IMR-90 (cell line): ENCODE measurements at regions not wholly inside any gene's neighbourhood (a gene's known extent, or its start where the extent isn't known, plus 50 kb on each side); places are given as distances from the start of the nearest gene placed in this dataset.

Experiments
- ATAC-seq: fragments of 200-7000 bp; cut with Tn5 transposase; 2 replicates; pipeline ENCODE4 v1.9.1; 2020; ENCODE audit warnings: low read depth, mild to moderate bottlenecking, moderate library complexity
- BruUV-seq: library from RNA; stranded (reverse); fragments of 400-500 nt; replicated peaks from 2 replicates; lab custom pipeline; 2021; lab: Mats Ljungman, UMichigan
- CTCF ChIA-PET: fragments of 300-600 bp; formaldehyde crosslinking; extraction: SDS; loops from one replicate; lab custom pipeline; 2021; ENCODE audit warnings: antibody characterized with exemption; lab: Yijun Ruan, JAX
- POLR2A ChIA-PET: fragments of 300-600 bp; sonication (Branson Sonifier 250); formaldehyde crosslinking; loops from one replicate; lab custom pipeline; 2022; ENCODE audit warnings: antibody characterized with exemption; ENCODE audit not compliant: unreplicated experiment; lab: Charles Lee
- DNase-seq: peaks from one replicate; pipeline ENCODE4 v3.0.0; 2013
- H2AFZ ChIP-seq: replicated peaks from 2 replicates; pipeline ENCODE3; 2013; ENCODE audit warnings: low read length, mild to moderate bottlenecking; ENCODE audit not compliant: poor library complexity
- H2AK5ac ChIP-seq: 2 replicates; pipeline ENCODE4 v1.6.1; 2013; ENCODE audit warnings: low read depth, low read length, inconsistent platforms
- H2AK9ac ChIP-seq: replicated peaks from 2 replicates; pipeline ENCODE3; 2013; ENCODE audit warnings: mild to moderate bottlenecking, low read depth, low read length, moderate library complexity; ENCODE audit not compliant: poor library complexity
- H2BK120ac ChIP-seq: 2 replicates; pipeline ENCODE4 v1.6.1; 2013; ENCODE audit warnings: low read depth, low read length, inconsistent platforms
- H2BK15ac ChIP-seq: 3 replicates; pipeline ENCODE4 v1.6.1; 2013; ENCODE audit warnings: low read depth, low read length, inconsistent platforms
- H2BK20ac ChIP-seq: 2 replicates; pipeline ENCODE4 v1.6.1; 2013; ENCODE audit warnings: low read depth, mild to moderate bottlenecking, inconsistent platforms, low read length, moderate library complexity
- H2BK5ac ChIP-seq: 2 replicates; pipeline ENCODE4 v1.6.1; 2013; ENCODE audit warnings: mild to moderate bottlenecking, low read depth, low read length, inconsistent platforms; ENCODE audit not compliant: poor library complexity, severe bottlenecking
- H3K14ac ChIP-seq: replicated peaks from 2 replicates; pipeline ENCODE4 v1.6.1; 2013; ENCODE audit warnings: low read depth, low read length, inconsistent platforms
- H3K18ac ChIP-seq: 2 replicates; pipeline ENCODE4 v1.6.1; 2013; ENCODE audit warnings: low read depth, low read length, control low read depth
- H3K23ac ChIP-seq: 2 replicates; pipeline ENCODE4 v1.6.1; 2013; ENCODE audit warnings: low read depth, low read length, inconsistent platforms
- H3K27ac ChIP-seq: 2 replicates; pipeline ENCODE4 v1.5.1; 2013; ENCODE audit warnings: mild to moderate bottlenecking, control low read depth, low read length; ENCODE audit not compliant: insufficient read depth
- H3K27me3 ChIP-seq: 2 replicates; pipeline ENCODE4 v1.6.1; 2013; ENCODE audit warnings: low read length; ENCODE audit not compliant: control insufficient read depth, insufficient read depth
- H3K36me3 ChIP-seq: 2 replicates; pipeline ENCODE4 v1.6.1; 2013; ENCODE audit warnings: low read length, mixed read lengths; ENCODE audit not compliant: control insufficient read depth, insufficient read depth
- H3K4ac ChIP-seq: 2 replicates; pipeline ENCODE4 v1.6.1; 2013; ENCODE audit warnings: low read depth, low read length, inconsistent platforms
- H3K4me1 ChIP-seq: 2 replicates; pipeline ENCODE4 v1.6.1; 2013; ENCODE audit warnings: low read length, mixed read lengths; ENCODE audit not compliant: control insufficient read depth, insufficient read depth
- H3K4me2 ChIP-seq: 2 replicates; pipeline ENCODE4 v1.6.1; 2013; ENCODE audit warnings: low read depth, mild to moderate bottlenecking, control low read depth, low read length, moderate library complexity
- H3K4me3 ChIP-seq: 2 replicates; pipeline ENCODE4 v1.5.1; 2013; ENCODE audit warnings: low read depth, mild to moderate bottlenecking, control low read depth, low read length, moderate library complexity; ENCODE audit not compliant: insufficient read depth
- H3K56ac ChIP-seq: 2 replicates; pipeline ENCODE4 v1.6.1; 2013; ENCODE audit warnings: low read length, inconsistent platforms; ENCODE audit not compliant: insufficient read depth; ENCODE audit errors: extremely low read depth
- H3K79me1 ChIP-seq, 2 experiments: 2 replicates each; pipeline ENCODE4 v1.6.1; 2013; ENCODE audit warnings: low read length in 2 of 2, inconsistent platforms in 1 of 2, low read depth in 1 of 2
- H3K9ac ChIP-seq: 2 replicates; pipeline ENCODE4 v1.6.1; 2013; ENCODE audit warnings: low read depth, low read length, control low read depth
- H3K9me1 ChIP-seq: 2 replicates; pipeline ENCODE4 v1.6.1; 2013; ENCODE audit warnings: low read length, inconsistent platforms; ENCODE audit not compliant: insufficient read depth
- H3K9me3 ChIP-seq: 2 replicates; pipeline ENCODE4 v1.6.1; 2013; ENCODE audit warnings: low read length; ENCODE audit not compliant: control insufficient read depth, insufficient read depth
- H4K20me1 ChIP-seq: 2 replicates; pipeline ENCODE4 v1.6.1; 2013; ENCODE audit warnings: low read length, inconsistent platforms; ENCODE audit not compliant: insufficient read depth
- H4K5ac ChIP-seq: 2 replicates; pipeline ENCODE4 v1.6.1; 2013; ENCODE audit warnings: mild to moderate bottlenecking, low read depth, low read length, control low read depth
- H4K8ac ChIP-seq, 2 experiments: 2 replicates each; pipeline ENCODE4 v1.6.1; 2013; ENCODE audit warnings: low read depth in 2 of 2, low read length in 2 of 2, control low read depth in 1 of 2, inconsistent platforms in 1 of 2
- H4K91ac ChIP-seq: 2 replicates; pipeline ENCODE4 v1.6.1; 2013; ENCODE audit warnings: low read depth, low read length, inconsistent platforms; ENCODE audit not compliant: insufficient read depth
- BHLHE40 ChIP-seq: fragments of 150-350 bp; IDR thresholded peaks from 2 replicates; pipeline ENCODE4 v1.6.1; 2016; ENCODE audit warnings: mild to moderate bottlenecking, low read depth, low read length
- CEBPB ChIP-seq: IDR thresholded peaks from 2 replicates; pipeline ENCODE4 v1.6.1; 2012; ENCODE audit warnings: low read depth, low read length, improper control_type of control experiment
- CHD1 ChIP-seq: IDR thresholded peaks from 2 replicates; pipeline ENCODE4 v1.6.1; 2012; ENCODE audit warnings: low read depth, low read length, improper control_type of control experiment
- CTCF ChIP-seq: conservative IDR thresholded peaks from 2 replicates; pipeline ENCODE4 v1.5.1; 2012; ENCODE audit warnings: mild to moderate bottlenecking, low read depth, low read length, improper control_type of control experiment
- ELK1 ChIP-seq: fragments of 150-350 bp; IDR thresholded peaks from 2 replicates; pipeline ENCODE4 v1.6.1; 2016; ENCODE audit warnings: low read depth, mild to moderate bottlenecking, low read length, moderate library complexity, borderline replicate concordance
- FOS ChIP-seq: fragments of 150-350 bp; IDR thresholded peaks from 2 replicates; pipeline ENCODE4 v1.6.1; 2016; ENCODE audit warnings: low read depth, low read length
- MAFK ChIP-seq: IDR thresholded peaks from 2 replicates; pipeline ENCODE4 v1.6.1; 2012; ENCODE audit warnings: low read depth, low read length, improper control_type of control experiment
- MAZ ChIP-seq: IDR thresholded peaks from 2 replicates; pipeline ENCODE4 v1.6.1; 2012; ENCODE audit warnings: low read depth, mild to moderate bottlenecking, low read length, improper control_type of control experiment, moderate library complexity, borderline replicate concordance
- MXI1 ChIP-seq: IDR thresholded peaks from 2 replicates; pipeline ENCODE4 v1.6.1; 2012; ENCODE audit warnings: low read depth, mild to moderate bottlenecking, low read length, moderate library complexity, borderline replicate concordance
- NFE2L2 ChIP-seq: fragments of 150-350 bp; IDR thresholded peaks from 2 replicates; pipeline ENCODE4 v1.6.1; 2016; ENCODE audit warnings: low read depth, mild to moderate bottlenecking, low read length
- POLR2A ChIP-seq: IDR thresholded peaks from 2 replicates; pipeline ENCODE4 v1.6.1; 2012; ENCODE audit warnings: mild to moderate bottlenecking, low read depth, low read length
- RAD21 ChIP-seq: IDR thresholded peaks from 2 replicates; pipeline ENCODE4 v1.6.1; 2012; ENCODE audit warnings: low read length, improper control_type of control experiment
- RCOR1 ChIP-seq: IDR thresholded peaks from 2 replicates; pipeline ENCODE4 v1.6.1; 2012; ENCODE audit warnings: mild to moderate bottlenecking, low read length, improper control_type of control experiment; ENCODE audit not compliant: insufficient replicate concordance
- RFX5 ChIP-seq: IDR thresholded peaks from 2 replicates; pipeline ENCODE4 v1.8.0; 2012; ENCODE audit warnings: low read depth, mild to moderate bottlenecking, low read length, moderate library complexity
- SMC3 ChIP-seq: fragments of 150-350 bp; IDR thresholded peaks from 2 replicates; pipeline ENCODE4 v1.6.1; 2016; ENCODE audit warnings: low read depth, mild to moderate bottlenecking, antibody characterized with exemption, low read length, moderate library complexity
- USF2 ChIP-seq: fragments of 150-350 bp; IDR thresholded peaks from 2 replicates; pipeline ENCODE4 v1.6.1; 2017; ENCODE audit warnings: mild to moderate bottlenecking, antibody characterized with exemption, low read length, low read depth
- WGBS, 2 experiments: methylation state at CpG; one replicate each; pipeline versions ENCODE4 v1.1.5 to v1.1.7; 2013; ENCODE audit warnings: missing lambda C conversion rate in 2 of 2; ENCODE audit not compliant: insufficient read length in 1 of 2; ENCODE audit errors: extremely low coverage in 2 of 2; 5-methylcytosine and 5-hydroxymethylcytosine counted together
- dilution Hi-C: fragments of 300-500 bp; cut with HindIII; formaldehyde crosslinking; loops from one replicate; pipeline ENCODE4 v1.14.3; 2018; ENCODE audit warnings: low sequenced_read_pairs; ENCODE audit not compliant: unreplicated experiment
- in situ Hi-C: fragments of 300-500 bp; cut with MboI; formaldehyde crosslinking; loops from 3 replicates; pipeline ENCODE4 v1.14.3; 2019; ENCODE audit warnings: low sequenced_read_pairs, inconsistent platforms, mixed read lengths
- intact Hi-C: fragments of 100-400 bp; cut with micrococcal nuclease; formaldehyde crosslinking; loops from 2 replicates; pipeline ENCODE4 v1.10.0; 2022

- BruUV-seq = no TSS peak
- no peaks in the 10 kb centered on the region for H3K79me1 ChIP-seq
- dilution Hi-C loops = no loop called here
Observed at GRCh38 chr17:77693776-77694175, 264.7 kb upstream of the TNRC6C start.

More at GRCh38 chr17:77693776-77694175, 264.7 kb upstream of the TNRC6C start:
- in situ Hi-C loops = no loop called here
- no peak overlapping the region for H2BK5ac ChIP-seq
- no peak overlapping the region for H3K56ac ChIP-seq
- no peak overlapping the region for H2BK20ac ChIP-seq
- H4K20me1 ChIP-seq = no peaks in the 10 kb centered on the region
- no peak overlapping the region for H3K14ac ChIP-seq
- no peak overlapping the region for H3K23ac ChIP-seq
- H4K91ac ChIP-seq = no peak overlapping the region
- CTCF ChIA-PET = no interaction called here
- no CpG with 5 or more reads among the region's 7 CpGs for WGBS, 2 experiments
- H3K9ac ChIP-seq = no peak overlapping the region
- no peaks in the 10 kb centered on the region for H3K36me3 ChIP-seq
- no peak overlapping the region for H4K8ac ChIP-seq
- no peaks in the 10 kb centered on the region for H3K9me3 ChIP-seq
- H3K4ac ChIP-seq = no peak overlapping the region
- no peak overlapping the region for H3K18ac ChIP-seq
- no peak overlapping the region for H2AFZ ChIP-seq
- no peak for DNase-seq
- no peak overlapping the region for H2BK15ac ChIP-seq
- H3K27me3 ChIP-seq = peaks cover 62% of the 10 kb centered on the region
- intact Hi-C loops = no loop called here
- no peak overlapping the region for H4K5ac ChIP-seq
- peak overlapping the region; percentile 42 for H2AK9ac ChIP-seq
- H3K27ac ChIP-seq = no peak overlapping the region
- H3K9me1 ChIP-seq = no peaks in the 10 kb centered on the region
- H2AK5ac ChIP-seq = no peak overlapping the region
- no peak overlapping the region for H3K4me3 ChIP-seq
- H2BK120ac ChIP-seq = no peak overlapping the region
- POLR2A ChIA-PET = no interaction called here
- H3K4me2 ChIP-seq = no peak overlapping the region
- TF ChIP-seq MAZ (no peak), MAFK (no peak), ELK1 (no peak), CHD1 (no peak), CTCF (no peak), RCOR1 (no peak), BHLHE40 (no peak), POLR2A (no peak), NFE2L2 (no peak), SMC3 (no peak), FOS (no peak), MXI1 (no peak), RAD21 (no peak), CEBPB (no peak), USF2 (no peak), RFX5 (no peak)
- ATAC-seq = no peak
- no peaks in the 10 kb centered on the region for H3K4me1 ChIP-seq
